Endothelial cell of umbilical vein (primary cell): ENCODE measurements at regions not wholly inside any gene's neighbourhood (a gene's known extent, or its start where the extent isn't known, plus 50 kb on each side); places are given as distances from the start of the nearest gene placed in this dataset.

Experiments used
- BruUV-seq: library from RNA; stranded (reverse); fragments of 400-500 nt; replicated peaks from 2 replicates; lab custom pipeline; 2021; lab: Mats Ljungman, UMichigan
- CTCF ChIA-PET: fragments of 300-600, 350-600 bp; sonication (Branson Sonifier 250); formaldehyde crosslinking; loops from one replicate; lab custom pipeline; 2021; ENCODE audit warnings: antibody characterized with exemption, inconsistent platforms; lab: Charles Lee
- POLR2A ChIA-PET: fragments of 300-600, 350-600 bp; sonication (Branson Sonifier 250); formaldehyde crosslinking; loops from one replicate; lab custom pipeline; 2021; ENCODE audit warnings: antibody characterized with exemption, inconsistent platforms; lab: Charles Lee
- DNase-seq: peaks from one replicate; pipeline ENCODE4 v3.0.0-alpha.2; 2011; ENCODE audit warnings: low read depth, low spot score
- FAIRE-seq: peaks from 2 replicates; lab custom pipeline; 2011; peaks lifted over from hg19 to GRCh38; lab: Jason Lieb, UNC
- H2AFZ ChIP-seq: 2 replicates; pipeline ENCODE4 v1.6.0; 2012; ENCODE audit warnings: low read depth, low read length, control low read depth, inconsistent platforms
- H3K27ac ChIP-seq: 2 replicates; pipeline ENCODE4 v1.5.1; 2011; ENCODE audit warnings: low read depth, mild to moderate bottlenecking, control low read depth, low read length, moderate library complexity; ENCODE audit not compliant: insufficient read depth
- H3K27me3 ChIP-seq, 2 experiments: 2 replicates each; pipeline versions ENCODE4 v1.6.0 to v1.6.1; 2011; ENCODE audit warnings: low read length in 2 of 2, mixed read lengths in 1 of 2; ENCODE audit not compliant: control insufficient read depth in 2 of 2, insufficient read depth in 2 of 2
- H3K36me3 ChIP-seq, 2 experiments: 2 replicates in 1 of 2; 3 replicates in 1 of 2; pipeline ENCODE4 v1.5.1; 2011; ENCODE audit warnings: low read length in 2 of 2, mild to moderate bottlenecking in 1 of 2, moderate library complexity in 1 of 2; ENCODE audit not compliant: control insufficient read depth in 2 of 2, insufficient read depth in 2 of 2; ENCODE audit errors: extremely low read depth in 1 of 2
- H3K4me1 ChIP-seq: 3 replicates; pipeline ENCODE4 v1.5.1; 2011; ENCODE audit warnings: mild to moderate bottlenecking, low read length; ENCODE audit not compliant: control insufficient read depth, insufficient read depth; ENCODE audit errors: extremely low read depth
- H3K4me2 ChIP-seq: 2 replicates; pipeline ENCODE4 v1.6.1; 2011; ENCODE audit warnings: low read length, control low read depth, mixed read lengths; ENCODE audit not compliant: insufficient read depth
- H3K4me3 ChIP-seq, 3 experiments: fragments of 200-600 bp in 1 of 3; sonication (generic), shearing (Covaris generic) in 1 of 3; replicated peaks in 1 of 3; 2 replicates each; pipeline ENCODE4 v1.5.1; 2011 to 2016; ENCODE audit warnings: control low read depth in 3 of 3, low read length in 3 of 3, mild to moderate bottlenecking in 2 of 3, inconsistent platforms in 1 of 3, low read depth in 1 of 3, moderate library complexity in 1 of 3; ENCODE audit not compliant: insufficient read depth in 1 of 3
- H3K79me2 ChIP-seq: 2 replicates; pipeline ENCODE4 v1.6.0; 2012; ENCODE audit warnings: low read length, inconsistent platforms; ENCODE audit not compliant: control insufficient read depth, insufficient read depth
- H3K9ac ChIP-seq: replicated peaks from 2 replicates; pipeline ENCODE3; 2011; ENCODE audit warnings: low read length, control low read depth; ENCODE audit not compliant: insufficient read depth; ENCODE audit errors: extremely low read depth
- H3K9me1 ChIP-seq: replicated peaks from 3 replicates; pipeline ENCODE4 v1.6.0; 2011; ENCODE audit warnings: mild to moderate bottlenecking, low read length; ENCODE audit not compliant: control insufficient read depth, insufficient read depth; ENCODE audit errors: extremely low read depth
- H3K9me3 ChIP-seq: replicated peaks from 2 replicates; pipeline ENCODE4 v1.5.1; 2012; ENCODE audit warnings: low read length, inconsistent platforms; ENCODE audit not compliant: control insufficient read depth, insufficient read depth
- H4K20me1 ChIP-seq: replicated peaks from 2 replicates; pipeline ENCODE3; 2011; ENCODE audit warnings: mild to moderate bottlenecking, low read length; ENCODE audit not compliant: control insufficient read depth, insufficient read depth; ENCODE audit errors: extremely low read depth
- CTCF ChIP-seq, 2 donors: IDR thresholded peaks; 1 replicate in 1 of 2; 2 replicates in 1 of 2; pipeline ENCODE4 v1.5.1; 2011; ENCODE audit warnings: low read length in 2 of 2, mild to moderate bottlenecking in 2 of 2, moderate library complexity in 2 of 2, control low read depth in 1 of 2, inconsistent platforms in 1 of 2, low read depth in 1 of 2; ENCODE audit not compliant: insufficient read depth in 1 of 2; ENCODE audit errors: extremely low read depth in 1 of 2
- FOS ChIP-seq: IDR thresholded peaks from 2 replicates; pipeline ENCODE4 v1.6.1; 2011; ENCODE audit warnings: mild to moderate bottlenecking, low read length, moderate library complexity, borderline replicate concordance; ENCODE audit not compliant: insufficient read depth
- GATA2 ChIP-seq: IDR thresholded peaks from 2 replicates; pipeline ENCODE4 v1.7.0; 2011; ENCODE audit warnings: low read depth, mild to moderate bottlenecking, moderate library complexity, mixed read lengths, low read length; ENCODE audit not compliant: insufficient read length, insufficient read depth
- MAX ChIP-seq: IDR thresholded peaks from 2 replicates; pipeline ENCODE4 v1.6.1; 2011; ENCODE audit not compliant: insufficient read depth, insufficient read length
- MYC ChIP-seq: IDR thresholded peaks from one replicate; pipeline ENCODE4 v1.6.1; 2011; ENCODE audit warnings: mild to moderate bottlenecking, low read depth, low read length
- POLR2A ChIP-seq: IDR thresholded peaks from 2 replicates; pipeline ENCODE4 v1.6.1; 2012; ENCODE audit warnings: low read depth, mild to moderate bottlenecking, control low read depth, low read length
- POLR2AphosphoS5 ChIP-seq: IDR thresholded peaks from 2 replicates; pipeline ENCODE4 v1.6.1; 2012; ENCODE audit warnings: low read depth, mild to moderate bottlenecking, control low read depth, low read length, moderate library complexity; ENCODE audit not compliant: insufficient read depth
- dilution Hi-C: fragments of 300-500 bp; cut with MboI; formaldehyde crosslinking; loops from one replicate; pipeline ENCODE4 v1.15.0; 2019; ENCODE audit warnings: low sequenced_read_pairs; ENCODE audit not compliant: extremely low pct_ligation_motif_present
- intact Hi-C: fragments of 100-400 bp; cut with micrococcal nuclease; formaldehyde crosslinking; loops from one replicate; pipeline ENCODE4 v1.10.0; 2022

GRCh38 chr4:35038845-35039244 is 1205.5 kb downstream of the ARAP2 start:
- intact Hi-C loops, result no loop called here
- H2AFZ ChIP-seq, result no peak overlapping the region
- ChIA-PET POLR2A (no interaction called here), CTCF (no interaction called here)
- H3K27me3 ChIP-seq, result no peaks in the 10 kb centered on the region
- no peak for FAIRE-seq
- H3K9me3 ChIP-seq, result no peaks in the 10 kb centered on the region
- TF ChIP-seq POLR2AphosphoS5 (no peak), MYC (no peak), CTCF (IDR thresholded peaks at IDR 0.05; ENCODE audit: extremely low read depth in 1 of 2, insufficient read depth in 1 of 2, low read depth in 1 of 2, low read length in 2 of 2) (no peak), FOS (no peak), GATA2 (no peak), MAX (no peak), POLR2A (no peak)
- H3K9me1 ChIP-seq, result no peaks in the 10 kb centered on the region
- no peak for DNase-seq
- H3K9ac ChIP-seq, result no peak overlapping the region
- no peaks in the 10 kb centered on the region for H4K20me1 ChIP-seq
- no peaks in the 10 kb centered on the region for H3K36me3 ChIP-seq
- no TSS peak for BruUV-seq
- H3K27ac ChIP-seq, result no peak overlapping the region
- no peaks in the 10 kb centered on the region for H3K79me2 ChIP-seq
- dilution Hi-C loops, result no loop called here
- no peaks in the 10 kb centered on the region for H3K4me1 ChIP-seq
- H3K4me2 ChIP-seq, result no peak overlapping the region
- no peak overlapping the region for H3K4me3 ChIP-seq
